ENCODE measurements at regions not wholly inside any gene's neighbourhood (a gene's known extent, or its start where the extent isn't known, plus 50 kb on each side); places are given as distances from the start of the nearest gene placed in this dataset.

DNA sequence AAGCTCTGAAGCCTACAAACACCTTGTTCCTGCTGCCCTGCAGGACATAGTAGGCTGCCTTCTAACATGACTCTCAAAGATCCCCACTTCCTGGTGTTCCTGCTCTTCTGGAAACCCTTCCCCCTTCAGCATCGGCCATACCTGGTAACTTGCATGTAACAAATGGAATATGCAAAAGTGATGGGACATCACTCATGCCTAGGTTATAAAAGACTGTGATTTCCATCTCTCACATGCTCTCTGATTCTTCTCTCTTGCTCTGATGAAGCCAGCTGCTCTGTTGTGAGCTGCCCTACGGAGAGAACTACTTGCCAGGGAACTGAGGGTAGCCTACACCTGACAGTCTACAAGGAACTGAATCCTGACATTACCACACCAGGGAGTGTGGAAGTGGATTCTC lies 72.9 kb upstream of the IRX6 start:
- Histone ChIP-seq H3K27me3 (peaks cover 24% of the 10 kb centered on the region), H3K9me3 (peaks cover 0 to 17% (median 0%) of the 10 kb centered on the region in 3 donors), H3K4me1 (no peaks in the 10 kb centered on the region), H3K36me3 (no peaks in the 10 kb centered on the region), H3K4me3 (no peak overlapping the region), H3K27ac (no peak overlapping the region)
- WGBS, 2 donors (ENCODE audit: low coverage in 1 of 2), result 57 to 80% methylated on average over 1 of the region's 2 CpGs
- TF ChIP-seq POLR2AphosphoS5 (IDR thresholded peaks at IDR 0.05), result no peak
- TF ChIP-seq, protein P1, sequence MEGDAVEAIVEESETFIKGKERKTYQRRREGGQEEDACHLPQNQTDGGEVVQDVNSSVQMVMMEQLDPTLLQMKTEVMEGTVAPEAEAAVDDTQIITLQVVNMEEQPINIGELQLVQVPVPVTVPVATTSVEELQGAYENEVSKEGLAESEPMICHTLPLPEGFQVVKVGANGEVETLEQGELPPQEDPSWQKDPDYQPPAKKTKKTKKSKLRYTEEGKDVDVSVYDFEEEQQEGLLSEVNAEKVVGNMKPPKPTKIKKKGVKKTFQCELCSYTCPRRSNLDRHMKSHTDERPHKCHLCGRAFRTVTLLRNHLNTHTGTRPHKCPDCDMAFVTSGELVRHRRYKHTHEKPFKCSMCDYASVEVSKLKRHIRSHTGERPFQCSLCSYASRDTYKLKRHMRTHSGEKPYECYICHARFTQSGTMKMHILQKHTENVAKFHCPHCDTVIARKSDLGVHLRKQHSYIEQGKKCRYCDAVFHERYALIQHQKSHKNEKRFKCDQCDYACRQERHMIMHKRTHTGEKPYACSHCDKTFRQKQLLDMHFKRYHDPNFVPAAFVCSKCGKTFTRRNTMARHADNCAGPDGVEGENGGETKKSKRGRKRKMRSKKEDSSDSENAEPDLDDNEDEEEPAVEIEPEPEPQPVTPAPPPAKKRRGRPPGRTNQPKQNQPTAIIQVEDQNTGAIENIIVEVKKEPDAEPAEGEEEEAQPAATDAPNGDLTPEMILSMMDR (IDR thresholded peaks at IDR 0.05), result no peak
- TF ChIP-seq EP300 (IDR thresholded peaks at IDR 0.05), result no peak
- TF ChIP-seq POLR2A (IDR thresholded peaks at IDR 0.05), result no peak
- ATAC-seq, result no peak

DNA sequence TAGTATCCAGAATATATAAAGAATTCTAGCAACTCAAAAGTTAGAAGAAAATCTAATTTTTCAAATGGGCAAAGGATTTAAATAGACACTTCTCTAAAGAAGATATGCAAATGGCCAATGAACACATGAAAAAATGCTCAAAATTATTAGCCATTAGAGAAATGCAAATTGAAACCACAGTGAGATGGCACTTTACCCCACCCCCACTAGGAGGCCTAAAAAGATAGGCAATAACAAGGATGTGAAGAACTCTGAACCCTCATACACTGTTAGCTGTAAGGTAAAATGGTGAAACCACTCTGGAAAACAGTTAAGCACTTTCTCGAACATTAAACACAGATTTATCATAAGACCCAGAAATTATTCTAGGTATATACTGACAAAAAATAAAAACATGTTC lies 71.4 kb upstream of the IRX6 start:
- no peak for ATAC-seq
- peaks cover 0 to 17% (median 0%) of the 10 kb centered on the region in 3 donors for H3K9me3 ChIP-seq
- no peaks in the 10 kb centered on the region for H3K4me1 ChIP-seq
- 79 to 83% methylated on average over 1 of the region's 1 CpG for WGBS, 2 donors (ENCODE audit: low coverage in 1 of 2)
- no peak overlapping the region for H3K4me3 ChIP-seq
- no peaks in the 10 kb centered on the region for H3K36me3 ChIP-seq
- TF ChIP-seq EP300 (IDR thresholded peaks at IDR 0.05) (no peak), POLR2A (IDR thresholded peaks at IDR 0.05) (no peak), POLR2AphosphoS5 (IDR thresholded peaks at IDR 0.05) (no peak)
- TF ChIP-seq, protein P1 (IDR thresholded peaks at IDR 0.05), result no peak
- peaks cover 24% of the 10 kb centered on the region for H3K27me3 ChIP-seq
- no peak overlapping the region for H3K27ac ChIP-seq

DNA sequence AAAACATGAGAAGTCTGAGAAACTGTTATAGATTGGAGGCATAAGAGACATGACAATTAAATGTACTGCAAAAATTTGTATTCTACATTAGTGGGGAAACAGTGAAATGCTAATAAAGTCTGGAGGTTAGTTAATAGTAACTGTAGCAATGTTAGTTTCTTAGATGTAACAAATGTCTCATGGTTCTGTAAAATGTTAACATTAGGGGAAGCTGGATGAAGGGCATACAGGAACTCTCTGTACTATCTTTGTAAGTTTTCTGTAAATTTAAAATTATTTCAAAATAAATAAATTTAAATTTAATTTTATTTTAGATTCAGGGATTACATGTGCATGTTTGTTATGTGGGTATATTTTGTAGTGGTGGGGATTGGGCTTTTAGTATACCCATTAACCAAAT lies 70.0 kb upstream of the IRX6 start:
- Histone ChIP-seq H3K27me3 (peaks cover 27% of the 10 kb centered on the region), H3K9me3 (peaks cover 0 to 17% (median 0%) of the 10 kb centered on the region in 3 donors), H3K4me3 (no peak overlapping the region), H3K4me1 (no peaks in the 10 kb centered on the region), H3K27ac (no peak overlapping the region), H3K36me3 (no peaks in the 10 kb centered on the region)
- TF ChIP-seq EP300 (IDR thresholded peaks at IDR 0.05), result no peak
- no peak for TF ChIP-seq POLR2A (IDR thresholded peaks at IDR 0.05)
- TF ChIP-seq POLR2AphosphoS5 (IDR thresholded peaks at IDR 0.05), result no peak
- TF ChIP-seq, protein P1 (IDR thresholded peaks at IDR 0.05), result no peak
- ATAC-seq, result no peak

DNA sequence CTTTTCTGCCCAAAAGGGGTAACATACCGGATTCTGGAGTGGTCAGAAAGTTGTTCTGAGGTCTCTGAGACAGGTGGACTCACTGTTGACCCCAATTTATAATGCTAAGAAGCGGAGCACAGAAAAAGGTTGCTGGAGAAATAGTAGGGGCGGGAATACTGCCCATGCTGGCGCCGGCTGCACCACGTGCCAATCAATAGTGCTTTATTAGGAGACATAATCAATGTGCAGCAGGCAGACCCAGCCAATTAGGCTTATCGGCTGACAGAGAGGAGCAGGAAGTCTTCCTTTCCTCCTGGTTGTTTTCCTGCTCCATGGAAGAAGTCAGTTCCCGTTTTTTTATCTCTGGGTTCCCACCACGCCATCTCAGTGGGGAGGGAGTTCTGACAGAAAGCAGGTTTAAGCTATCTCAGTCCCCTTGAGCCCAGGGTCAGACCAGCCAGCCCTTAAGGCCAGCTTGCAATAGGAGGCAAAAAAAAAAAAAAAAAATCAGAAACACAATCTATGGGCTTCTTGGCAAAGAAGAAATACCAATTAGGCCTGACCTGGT lies 68.2 kb upstream of the IRX6 start:
- H3K4me3 ChIP-seq, result no peak overlapping the region
- ATAC-seq, result no peak
- no peaks in the 10 kb centered on the region for H3K36me3 ChIP-seq
- H3K4me1 ChIP-seq, result no peaks in the 10 kb centered on the region
- H3K9me3 ChIP-seq, result peaks cover 0 to 17% (median 0%) of the 10 kb centered on the region in 3 donors
- peaks cover 23% of the 10 kb centered on the region for H3K27me3 ChIP-seq
- 43% methylated on average over 9 of the region's 9 CpGs; no CpG with 5 or more reads in 1 of the 2 donors for WGBS, 2 donors (ENCODE audit: low coverage in 1 of 2)
- TF ChIP-seq POLR2A (IDR thresholded peaks at IDR 0.05) (no peak), POLR2AphosphoS5 (IDR thresholded peaks at IDR 0.05) (no peak), EP300 (IDR thresholded peaks at IDR 0.05) (no peak)
- TF ChIP-seq, protein P1 (IDR thresholded peaks at IDR 0.05), result no peak
- H3K27ac ChIP-seq, result no peak overlapping the region

DNA sequence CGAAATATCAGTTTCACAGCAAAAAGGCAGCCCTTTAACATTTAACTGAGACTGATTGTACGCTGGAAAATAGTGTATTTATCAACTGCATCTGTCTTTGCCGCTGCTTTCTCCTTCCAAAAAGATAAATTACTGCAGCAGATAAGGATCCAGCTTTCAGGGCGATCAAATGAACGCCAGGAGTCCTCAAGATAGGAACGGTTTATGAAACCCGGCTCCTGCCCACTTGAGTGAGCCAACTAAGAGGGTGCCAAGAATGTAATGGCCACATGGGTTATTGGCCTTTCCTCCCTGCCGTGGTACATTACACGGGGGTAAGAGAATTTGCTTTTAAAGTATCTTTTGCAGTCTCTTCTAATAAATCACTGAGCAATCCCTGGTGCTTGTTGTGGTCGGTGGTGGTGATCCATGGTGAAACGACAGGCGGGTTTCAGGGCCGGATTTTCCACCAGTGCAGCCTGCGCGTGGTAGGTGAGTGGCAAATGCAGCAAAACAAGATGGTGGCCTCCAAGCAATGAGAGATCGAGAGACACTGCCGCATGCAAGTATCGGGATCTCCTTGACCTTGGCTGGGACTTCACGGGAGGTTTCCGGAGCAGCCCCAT lies 67.5 kb upstream of the IRX6 start:
- WGBS, 2 donors (ENCODE audit: low coverage in 1 of 2), result 46 to 78% methylated on average over 12 to 18 of the region's 20 CpGs

More for the DNA sequence above, 67.5 kb upstream of the IRX6 start:
- peaks cover 0 to 17% (median 0%) of the 10 kb centered on the region in 3 donors for H3K9me3 ChIP-seq
- no peak overlapping the region for H3K27ac ChIP-seq
- no peak overlapping the region for H3K4me3 ChIP-seq
- no peaks in the 10 kb centered on the region for H3K4me1 ChIP-seq
- TF ChIP-seq POLR2A (IDR thresholded peaks at IDR 0.05), result no peak
- TF ChIP-seq POLR2AphosphoS5 (IDR thresholded peaks at IDR 0.05), result no peak
- TF ChIP-seq, protein P1 (IDR thresholded peaks at IDR 0.05), result no peak
- no peak for TF ChIP-seq EP300 (IDR thresholded peaks at IDR 0.05)
- H3K36me3 ChIP-seq, result no peaks in the 10 kb centered on the region
- ATAC-seq, result no peak
- peaks cover 21% of the 10 kb centered on the region for H3K27me3 ChIP-seq
